ENCODE measurements at regions not wholly inside any gene's neighbourhood (a gene's known extent, or its start where the extent isn't known, plus 50 kb on each side); places are given as distances from the start of the nearest gene placed in this dataset.

DNA sequence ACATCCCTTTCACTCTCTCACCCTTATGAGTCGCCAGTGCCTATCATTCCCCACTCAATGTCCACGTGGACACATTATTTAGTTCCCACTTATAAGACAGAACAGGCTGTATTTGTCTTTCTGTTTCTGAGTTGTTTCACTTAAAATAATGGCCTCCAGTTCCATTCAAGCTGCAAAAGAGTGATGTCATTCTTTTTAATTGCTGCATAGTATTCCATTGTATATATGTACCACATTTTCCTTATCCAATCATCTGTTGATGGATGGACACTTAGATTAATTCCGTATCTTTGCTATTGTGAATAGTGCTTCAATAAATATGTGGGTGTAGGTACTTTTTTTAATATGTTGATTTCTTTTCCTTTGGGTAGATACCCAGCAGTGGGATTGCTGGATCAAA, 79.1 kb downstream of the ZNF365 start:
- Histone ChIP-seq H3K27ac (no peak overlapping the region), H3K36me3 (no peaks in the 10 kb centered on the region), H3K9me3 (no peaks in the 10 kb centered on the region), H3K4me1 (no peaks in the 10 kb centered on the region), H3K4me3 (no peak overlapping the region), H3K27me3 (no peaks in the 10 kb centered on the region)
- ATAC-seq: no peak
- intact Hi-C loops (cut with DNase I; ENCODE audit: low total_unique reads) (no loop called here), in situ Hi-C loops (cut with MboI; ENCODE audit: low sequenced_read_pairs in 4 of 4) (no loop called here)
- TF ChIP-seq, protein P1, sequence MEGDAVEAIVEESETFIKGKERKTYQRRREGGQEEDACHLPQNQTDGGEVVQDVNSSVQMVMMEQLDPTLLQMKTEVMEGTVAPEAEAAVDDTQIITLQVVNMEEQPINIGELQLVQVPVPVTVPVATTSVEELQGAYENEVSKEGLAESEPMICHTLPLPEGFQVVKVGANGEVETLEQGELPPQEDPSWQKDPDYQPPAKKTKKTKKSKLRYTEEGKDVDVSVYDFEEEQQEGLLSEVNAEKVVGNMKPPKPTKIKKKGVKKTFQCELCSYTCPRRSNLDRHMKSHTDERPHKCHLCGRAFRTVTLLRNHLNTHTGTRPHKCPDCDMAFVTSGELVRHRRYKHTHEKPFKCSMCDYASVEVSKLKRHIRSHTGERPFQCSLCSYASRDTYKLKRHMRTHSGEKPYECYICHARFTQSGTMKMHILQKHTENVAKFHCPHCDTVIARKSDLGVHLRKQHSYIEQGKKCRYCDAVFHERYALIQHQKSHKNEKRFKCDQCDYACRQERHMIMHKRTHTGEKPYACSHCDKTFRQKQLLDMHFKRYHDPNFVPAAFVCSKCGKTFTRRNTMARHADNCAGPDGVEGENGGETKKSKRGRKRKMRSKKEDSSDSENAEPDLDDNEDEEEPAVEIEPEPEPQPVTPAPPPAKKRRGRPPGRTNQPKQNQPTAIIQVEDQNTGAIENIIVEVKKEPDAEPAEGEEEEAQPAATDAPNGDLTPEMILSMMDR (IDR thresholded peaks at IDR 0.05 in 4 of 5, conservative IDR thresholded peaks at IDR 0.05 in 1 of 5): no peak
- no peak for TF ChIP-seq POLR2A (IDR thresholded peaks at IDR 0.05)
- DNase-seq: no peak

DNA sequence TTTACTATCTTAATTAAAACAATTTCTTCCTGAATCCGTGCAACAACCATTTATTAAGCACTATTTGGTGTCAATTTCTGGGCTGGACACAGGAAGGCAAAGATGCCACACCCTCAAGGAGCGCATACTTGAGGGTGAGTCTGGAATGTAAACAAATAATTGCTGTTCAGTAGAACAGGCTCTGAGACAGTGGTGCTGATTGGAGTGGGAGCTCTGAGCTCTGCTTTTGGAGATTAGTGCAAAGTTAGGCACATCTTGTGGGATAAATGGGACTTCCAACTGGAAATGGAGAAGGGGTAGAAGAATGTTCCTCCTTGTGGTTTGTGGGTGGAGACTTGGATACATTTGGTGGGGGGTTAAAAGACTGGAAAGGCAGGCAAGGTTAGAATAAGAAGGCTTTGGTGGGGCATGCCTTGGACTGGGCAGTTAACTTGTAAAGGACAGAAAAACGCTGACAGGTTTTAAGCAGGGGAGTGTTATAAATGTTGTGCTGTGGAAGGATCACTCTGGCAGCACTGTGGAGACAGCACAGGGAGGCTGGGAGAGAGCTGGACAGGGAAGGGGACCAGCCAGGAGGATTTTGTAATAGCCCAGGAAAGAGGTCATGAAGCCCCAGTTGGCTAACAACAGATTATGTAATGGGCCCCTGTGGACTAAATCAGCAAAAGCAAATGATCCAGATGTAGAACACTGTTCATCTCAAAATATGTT, 80.7 kb downstream of the ZNF365 start:
- Histone ChIP-seq H3K36me3 (no peaks in the 10 kb centered on the region), H3K9me3 (no peaks in the 10 kb centered on the region), H3K27me3 (no peaks in the 10 kb centered on the region), H3K4me1 (no peaks in the 10 kb centered on the region), H3K4me3 (no peak overlapping the region), H3K27ac (peak overlapping the region in 1 of 4 donors; percentile 18)
- ATAC-seq: peak; percentile 80 to 81
- TF ChIP-seq, protein P1 (IDR thresholded peaks at IDR 0.05 in 4 of 5, conservative IDR thresholded peaks at IDR 0.05 in 1 of 5): no peak
- no peak for TF ChIP-seq POLR2A (IDR thresholded peaks at IDR 0.05)
- in situ Hi-C loops (cut with MboI; ENCODE audit: low sequenced_read_pairs in 4 of 4) (no loop called here), intact Hi-C loops (cut with DNase I; ENCODE audit: low total_unique reads) (no loop called here)
- DNase-seq: peak; percentile 20 to 54

DNA sequence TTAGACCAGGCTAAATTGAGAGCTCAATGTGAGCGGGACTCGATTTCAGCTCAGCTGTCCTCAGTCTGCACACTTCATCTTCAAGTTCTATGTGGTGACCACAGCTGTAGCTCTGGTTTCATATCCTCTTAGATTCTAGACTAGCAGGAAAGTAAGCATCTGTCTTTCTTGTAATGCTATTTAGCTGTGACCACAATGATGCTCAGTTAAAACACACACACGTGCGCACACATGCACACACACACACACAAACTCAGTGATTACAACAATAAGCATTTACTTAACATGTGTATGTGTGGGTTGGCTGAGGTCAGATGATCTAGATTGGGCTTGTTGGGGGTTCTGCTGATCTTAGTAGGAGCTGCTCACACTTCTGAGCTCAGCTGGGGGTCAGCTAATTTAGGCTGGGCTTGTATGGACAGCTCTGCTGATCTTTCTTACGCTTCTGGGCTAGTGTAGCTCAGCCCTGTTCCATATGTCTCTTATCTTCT, 82.5 kb downstream of the ZNF365 start:
- no peak for TF ChIP-seq POLR2A (IDR thresholded peaks at IDR 0.05)
- ATAC-seq (no peak), DNase-seq (no peak)
- no peak overlapping the region for H3K27ac ChIP-seq
- intact Hi-C loops (cut with DNase I; ENCODE audit: low total_unique reads) (no loop called here), in situ Hi-C loops (cut with MboI; ENCODE audit: low sequenced_read_pairs in 4 of 4) (no loop called here)
- no peaks in the 10 kb centered on the region for H3K36me3 ChIP-seq
- no peaks in the 10 kb centered on the region for H3K27me3 ChIP-seq
- H3K4me1 ChIP-seq: no peaks in the 10 kb centered on the region
- no peaks in the 10 kb centered on the region for H3K9me3 ChIP-seq
- H3K4me3 ChIP-seq: no peak overlapping the region

DNA sequence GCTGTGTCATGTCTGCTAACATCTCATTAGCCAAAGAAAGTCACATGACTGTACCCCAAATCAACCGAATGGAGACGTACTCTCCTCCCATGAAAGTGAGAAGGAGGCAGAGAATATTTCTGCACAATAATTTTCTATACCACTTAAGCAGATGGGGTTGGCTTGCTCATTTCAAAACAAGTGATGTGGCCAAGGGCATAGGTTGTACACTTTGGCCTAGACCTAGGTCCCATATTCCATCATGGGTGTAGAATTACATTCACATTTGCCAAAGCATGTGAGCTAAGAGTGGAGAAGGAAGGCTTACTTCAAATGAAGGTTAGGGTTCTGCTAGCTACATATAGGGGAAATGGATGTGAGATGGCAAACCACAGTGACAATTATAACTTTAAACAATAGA, 83.0 kb downstream of the ZNF365 start:
- no peak overlapping the region for H3K27ac ChIP-seq
- no peak for ATAC-seq

DNA sequence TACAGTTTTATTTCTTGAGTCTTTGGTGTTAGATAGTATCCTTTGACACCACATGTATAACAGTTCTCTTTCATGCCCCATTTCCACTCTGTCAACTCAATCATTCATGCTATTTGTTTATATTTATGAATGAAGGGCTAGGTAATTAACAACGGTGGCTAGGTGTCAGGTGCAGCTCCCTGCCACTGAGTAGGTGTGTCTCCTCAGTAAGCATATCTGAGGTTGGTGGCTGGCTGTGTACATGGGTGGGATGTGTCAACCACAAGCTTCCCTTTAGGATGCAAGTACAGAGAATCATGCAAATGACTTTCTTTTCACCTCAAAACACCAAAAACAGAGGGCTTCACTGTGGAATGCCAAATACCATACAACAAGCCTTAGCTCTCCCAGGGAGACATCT, 83.4 kb downstream of the ZNF365 start:
- DNase-seq (no peak), ATAC-seq (no peak)
- TF ChIP-seq, protein P1 (IDR thresholded peaks at IDR 0.05 in 4 of 5, conservative IDR thresholded peaks at IDR 0.05 in 1 of 5): no peak
- TF ChIP-seq POLR2A (IDR thresholded peaks at IDR 0.05): no peak
- Histone ChIP-seq H3K4me3 (no peak overlapping the region), H3K36me3 (no peaks in the 10 kb centered on the region), H3K9me3 (no peaks in the 10 kb centered on the region), H3K4me1 (no peaks in the 10 kb centered on the region), H3K27me3 (no peaks in the 10 kb centered on the region), H3K27ac (no peak overlapping the region)
- in situ Hi-C loops (cut with MboI; ENCODE audit: low sequenced_read_pairs in 4 of 4) (no loop called here), intact Hi-C loops (cut with DNase I; ENCODE audit: low total_unique reads) (no loop called here)

More for the DNA sequence above, 83.0 kb downstream of the ZNF365 start:
- TF ChIP-seq, protein P1 (IDR thresholded peaks at IDR 0.05 in 4 of 5, conservative IDR thresholded peaks at IDR 0.05 in 1 of 5): no peak
- no peak for TF ChIP-seq POLR2A (IDR thresholded peaks at IDR 0.05)
- Histone ChIP-seq H3K4me1 (no peaks in the 10 kb centered on the region), H3K36me3 (no peaks in the 10 kb centered on the region), H3K4me3 (no peak overlapping the region), H3K9me3 (no peaks in the 10 kb centered on the region), H3K27me3 (no peaks in the 10 kb centered on the region)
- DNase-seq: no peak
- intact Hi-C loops (cut with DNase I; ENCODE audit: low total_unique reads): no loop called here
- in situ Hi-C loops (cut with MboI; ENCODE audit: low sequenced_read_pairs in 4 of 4): no loop called here

All from gastrocnemius medialis (tissue), 4 donors.